ENCODE measurements at regions not wholly inside any gene's neighbourhood (a gene's known extent, or its start where the extent isn't known, plus 50 kb on each side); places are given as distances from the start of the nearest gene placed in this dataset.

- TF ChIP-seq CTCF (conservative IDR thresholded peaks at IDR 0.05 in 1 of 2, IDR thresholded peaks at IDR 0.05 in 1 of 2; ENCODE audit: extremely low read depth in 1 of 2, insufficient read depth in 1 of 2, low read depth in 1 of 2, low read length in 2 of 2) = no peak
- no peak for TF ChIP-seq EZH2 (IDR thresholded peaks at IDR 0.05; ENCODE audit: borderline replicate concordance, low read length)
Measured at GRCh38 chr12:3357950-3358525, 133.0 kb upstream of the PRMT8 start.

All from mammary epithelial cell (primary cell).